Stimulated activated naive CD4-positive, alpha-beta T cell treated with Interleukin-2 at 50 U/mL for 16 hours (primary cell): ENCODE measurements at regions not wholly inside any gene's neighbourhood (a gene's known extent, or its start where the extent isn't known, plus 50 kb on each side); places are given as distances from the start of the nearest gene placed in this dataset.
A peak's percentile ranks its signal among the peaks of the same experiment; 100 is the strongest.

Experiments used
- DNase-seq: peaks from one replicate; lab custom pipeline; 2025; lab: John Stamatoyannopoulos, UW

DNA sequence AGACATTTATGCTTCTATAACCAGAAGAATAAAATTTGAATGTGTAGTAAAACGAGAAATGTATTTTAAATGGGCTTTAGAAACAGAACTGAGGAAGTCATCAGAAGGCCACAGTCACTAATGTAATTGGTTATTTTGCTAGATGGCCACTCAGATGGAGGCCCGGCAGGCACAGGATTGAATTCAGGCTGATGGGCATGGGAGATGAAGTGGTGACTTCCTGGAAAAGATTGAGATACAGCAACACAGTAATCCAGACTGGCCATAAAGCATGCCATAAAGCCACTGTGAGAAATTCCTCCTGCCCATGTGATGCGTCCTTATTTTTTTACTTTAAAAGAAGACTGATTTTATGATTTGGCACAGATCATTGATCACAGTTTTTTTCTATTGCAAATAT, 297.7 kb downstream of the ICOS start:
- no peak for DNase-seq

DNA sequence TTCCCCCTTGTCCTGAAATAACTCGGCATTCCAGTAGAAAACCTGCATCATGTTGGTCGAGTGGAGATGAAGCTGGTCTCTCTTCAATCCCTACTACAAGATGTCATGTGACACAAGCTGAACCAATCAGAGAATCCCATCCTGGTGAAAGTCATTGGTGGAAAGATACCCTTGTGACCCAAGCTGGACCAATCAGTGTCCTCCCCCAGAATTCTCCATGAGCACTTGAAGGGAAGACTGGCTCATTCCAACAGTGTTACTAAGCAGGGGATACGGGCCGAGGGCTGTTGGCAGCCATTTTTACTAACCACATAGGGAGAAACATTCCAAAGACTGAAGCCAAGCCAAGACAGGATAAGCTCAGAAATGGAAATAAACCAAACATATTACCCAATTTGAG, 298.3 kb downstream of the ICOS start:
- no peak for DNase-seq

DNA sequence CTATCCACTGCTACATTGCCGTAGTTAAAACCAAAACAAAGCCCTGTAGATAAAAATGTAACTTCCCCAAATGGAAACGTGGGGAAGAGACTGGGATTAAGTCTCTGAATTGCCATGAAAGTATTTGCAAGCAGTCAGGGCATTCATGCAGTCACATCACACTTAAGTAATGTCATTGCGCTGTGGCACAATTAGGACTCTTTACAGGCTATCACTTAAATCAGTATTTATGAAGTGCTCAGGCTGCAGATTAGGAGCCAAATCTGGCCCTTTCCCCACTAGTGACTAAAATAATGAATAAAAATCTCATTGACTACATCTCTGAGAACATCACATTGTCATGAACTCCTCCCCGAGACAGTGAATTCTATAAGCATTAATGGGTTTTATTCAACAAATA, 300.9 kb downstream of the ICOS start:
- DNase-seq: no peak

DNA sequence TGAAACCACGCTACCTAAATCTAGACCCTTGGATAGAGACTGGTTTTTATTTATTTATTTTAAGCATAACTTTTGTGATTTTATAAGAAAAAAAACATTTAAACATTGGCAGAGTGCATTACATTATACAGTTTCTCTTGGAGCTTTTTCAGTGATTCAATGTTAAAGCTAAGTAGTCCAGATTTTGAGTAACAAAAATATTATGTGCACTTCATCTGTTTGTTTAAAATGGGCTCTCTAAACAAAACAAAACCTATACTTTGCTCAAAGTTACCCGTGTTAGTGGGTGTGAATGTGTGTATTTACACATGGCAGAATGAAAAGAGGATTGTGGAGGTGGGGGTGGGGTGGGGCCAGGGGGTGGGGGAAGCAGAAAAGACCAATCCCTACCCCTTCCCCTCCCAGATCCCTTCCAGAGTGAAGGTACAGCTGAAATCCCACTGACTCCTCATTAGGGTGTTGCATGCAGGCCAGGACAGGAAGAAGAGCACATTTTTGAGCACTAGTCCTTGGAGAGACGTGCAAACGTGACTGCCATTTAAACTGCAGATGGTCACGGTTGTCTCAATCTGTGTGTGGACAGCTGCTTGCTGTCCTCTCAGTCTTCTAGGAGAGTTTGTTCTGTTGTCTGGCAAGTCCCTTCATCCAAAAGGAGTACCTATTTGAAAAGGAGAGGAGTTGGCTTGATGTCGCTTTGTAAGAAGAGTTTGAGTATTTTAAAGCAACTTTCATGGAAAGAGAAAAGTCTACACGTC, 303.0 kb downstream of the ICOS start:
- no peak for DNase-seq

DNA sequence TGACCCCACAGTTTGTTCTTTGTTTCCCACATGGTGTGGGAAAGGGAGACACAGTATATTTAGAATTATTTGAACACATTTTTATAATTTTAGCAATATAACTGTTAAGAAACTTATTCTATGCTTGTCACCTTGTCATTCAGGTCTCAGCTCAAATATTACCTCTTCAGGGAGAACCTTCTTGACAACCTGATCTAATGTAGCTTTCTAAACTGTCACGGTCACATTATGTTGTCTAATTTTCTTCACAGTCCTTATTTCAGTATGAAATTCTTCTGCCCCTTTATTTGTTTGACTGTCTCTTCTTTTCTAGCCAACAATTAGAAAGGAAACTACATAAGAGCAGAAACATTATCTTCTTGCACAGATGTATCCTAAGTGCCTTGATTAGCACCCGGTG, 304.3 kb upstream of the PARD3B start:
- no peak for DNase-seq

DNA sequence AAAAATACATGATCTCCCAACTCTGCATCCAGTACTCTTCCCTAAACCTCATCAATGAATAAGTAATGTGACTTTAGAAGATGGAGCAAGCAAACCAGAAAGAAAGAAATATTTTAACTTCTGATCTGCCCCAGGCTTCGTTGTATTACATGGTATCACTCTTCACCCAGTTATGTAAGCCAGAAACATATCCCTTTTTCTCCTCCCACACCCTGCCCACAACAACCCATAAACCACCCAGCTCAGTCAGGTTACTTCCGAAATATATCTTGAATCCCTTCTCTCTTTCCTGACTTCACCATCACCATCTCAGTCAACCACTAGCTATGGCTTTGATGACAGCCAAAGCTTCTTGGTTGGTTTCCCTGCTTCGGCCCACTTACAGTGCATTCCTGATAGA, 295.8 kb upstream of the PARD3B start:
- no peak for DNase-seq

DNA sequence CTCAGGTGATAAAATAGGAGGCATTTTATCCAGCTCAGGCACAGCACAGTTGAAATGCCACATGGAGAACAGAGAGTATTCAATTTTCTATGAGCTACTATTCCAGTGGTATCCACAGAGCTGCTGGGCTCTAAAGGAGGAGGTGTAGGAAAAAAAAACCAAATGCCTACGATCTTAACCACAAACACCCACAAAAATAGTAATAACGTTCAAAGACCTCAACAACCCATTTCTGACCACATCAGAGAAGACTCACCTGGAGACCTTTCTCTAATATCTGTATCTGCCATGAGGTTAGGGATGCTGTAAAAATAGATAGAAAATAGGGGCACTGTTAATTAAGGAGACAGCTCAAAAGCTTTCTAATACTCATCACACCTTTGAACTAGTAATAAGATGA, 294.6 kb upstream of the PARD3B start:
- DNase-seq: no peak

DNA sequence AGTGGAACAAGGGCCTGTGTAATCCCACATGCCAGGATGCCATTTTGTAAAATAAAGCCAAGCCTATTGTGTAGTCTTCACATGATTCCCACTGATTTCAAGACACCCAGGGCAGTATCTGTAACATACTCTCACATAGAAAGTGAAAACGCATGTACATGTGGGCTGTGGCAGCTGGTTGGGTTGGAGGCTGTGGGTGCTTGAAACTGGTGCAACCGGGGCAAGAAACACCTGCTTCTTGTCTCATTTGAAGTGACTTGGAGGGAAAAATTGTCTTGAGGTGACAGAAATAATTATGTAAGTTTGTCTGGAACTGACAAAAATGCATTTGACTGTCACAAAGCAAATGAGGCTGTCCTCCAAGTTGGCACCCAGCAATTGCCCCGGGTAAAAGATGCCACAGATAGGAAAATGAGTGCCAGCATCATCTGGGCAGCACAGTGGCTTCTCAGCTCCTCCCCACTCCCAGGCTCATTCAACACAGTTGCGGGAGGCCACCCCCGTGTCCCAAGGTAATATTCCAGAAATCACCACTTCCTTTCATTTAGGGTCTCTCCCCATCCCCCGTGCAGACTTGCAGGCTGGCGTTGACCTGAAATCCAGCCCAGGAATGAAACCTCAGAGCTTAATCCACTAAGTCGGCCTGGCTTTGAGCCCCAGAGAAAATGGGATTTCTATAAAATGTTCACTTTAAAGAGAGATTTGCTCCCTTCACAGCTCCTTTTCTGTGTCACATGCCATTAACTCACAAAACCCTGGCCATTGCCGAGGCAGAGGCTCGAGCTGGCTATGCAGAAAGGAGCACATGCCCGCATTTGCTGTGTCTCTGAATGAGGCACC, 293.9 kb upstream of the PARD3B start:
- no peak for DNase-seq

DNA sequence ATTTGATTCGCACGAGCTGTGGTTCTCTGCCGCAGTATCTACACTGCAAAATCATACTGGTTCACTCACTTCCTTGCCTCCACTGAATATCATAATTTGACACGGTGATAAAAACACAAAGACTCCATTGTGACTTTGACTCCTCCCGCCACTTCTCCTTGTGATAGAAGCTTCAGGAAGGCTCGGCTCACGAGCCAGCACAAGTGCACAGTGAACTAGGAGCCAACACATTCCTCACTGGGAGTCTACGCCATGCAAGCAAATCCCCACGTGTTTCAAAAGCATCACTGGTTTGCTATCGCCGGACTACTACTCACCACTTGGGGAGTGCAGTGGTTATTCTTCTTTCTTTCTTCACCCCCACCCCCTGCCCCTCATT, 293.3 kb upstream of the PARD3B start:
- no peak for DNase-seq

DNA sequence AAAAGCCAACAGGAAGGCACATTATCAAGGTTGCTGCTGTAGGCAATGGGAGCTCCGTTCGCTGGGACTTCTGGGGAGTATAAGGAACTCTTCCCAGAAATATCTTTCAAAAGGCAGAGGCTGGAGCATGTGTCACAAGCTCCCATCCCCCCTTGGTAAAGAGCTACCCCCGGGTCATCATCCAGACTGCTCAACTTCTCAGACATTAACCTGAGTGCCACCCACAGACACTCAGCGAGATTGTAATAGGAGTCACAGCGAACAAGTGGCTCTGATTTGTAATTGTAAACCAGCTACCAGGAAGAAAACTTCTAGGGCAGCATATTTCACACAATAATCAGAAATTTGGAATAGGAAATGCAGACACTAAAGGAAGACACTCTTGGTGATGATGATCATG, 290.2 kb upstream of the PARD3B start:
- no peak for DNase-seq

DNA sequence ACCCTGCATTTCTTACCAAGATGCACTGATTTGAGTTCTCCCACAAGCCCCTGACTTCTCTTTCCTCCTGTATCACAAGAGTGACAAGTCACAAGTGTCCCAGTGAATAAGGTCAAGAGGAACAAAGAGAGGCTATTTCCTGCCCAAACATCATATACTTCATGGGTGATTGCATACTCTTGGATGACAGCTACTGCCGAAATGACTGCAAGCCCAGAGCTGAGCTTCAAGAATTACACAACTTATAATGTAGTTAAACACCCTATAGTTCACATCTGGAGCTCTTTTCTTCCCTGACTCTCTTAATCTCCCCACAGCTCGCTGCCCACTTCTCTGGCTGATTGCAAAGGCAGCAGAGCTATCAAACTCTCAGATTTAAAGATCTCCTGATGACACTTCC, 289.7 kb upstream of the PARD3B start:
- DNase-seq: no peak

DNA sequence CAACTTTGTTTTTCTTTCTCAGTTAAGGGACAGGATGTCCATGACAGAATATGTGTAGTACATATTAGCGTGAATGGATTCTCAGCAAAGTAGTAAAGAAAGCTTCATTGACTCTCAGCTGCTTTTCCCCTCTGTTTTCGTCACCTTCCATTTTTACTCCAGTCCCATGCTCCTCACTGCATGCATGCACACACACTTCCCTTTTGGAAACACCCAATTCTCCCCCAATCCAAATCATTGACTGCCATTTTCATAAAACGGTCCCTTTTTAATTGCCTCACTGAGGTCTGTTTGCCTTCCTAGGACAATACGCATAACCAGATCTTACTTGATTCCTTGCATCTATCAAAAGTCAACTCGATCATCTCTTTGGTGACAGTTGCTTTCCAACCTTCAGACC, 287.5 kb upstream of the PARD3B start:
- no peak for DNase-seq

DNA sequence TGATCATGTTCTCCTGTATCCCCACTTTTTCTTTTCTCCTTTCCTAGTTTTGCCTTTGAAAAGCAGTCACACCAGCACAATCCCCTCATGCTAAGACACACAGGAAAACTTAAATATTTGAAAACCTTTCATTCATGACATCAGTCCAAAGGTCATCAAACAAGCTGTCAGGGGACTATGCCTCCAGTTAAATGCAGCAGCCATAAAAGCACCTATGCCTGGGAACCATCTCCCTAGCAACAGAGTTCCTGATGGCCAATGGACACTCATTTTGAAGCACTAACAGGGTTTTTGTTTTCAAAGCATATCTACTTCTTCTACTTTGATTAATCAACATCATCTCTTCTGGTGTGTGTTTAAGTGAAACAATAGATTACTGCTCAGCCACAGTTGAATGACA, 286.4 kb upstream of the PARD3B start:
- DNase-seq: no peak

DNA sequence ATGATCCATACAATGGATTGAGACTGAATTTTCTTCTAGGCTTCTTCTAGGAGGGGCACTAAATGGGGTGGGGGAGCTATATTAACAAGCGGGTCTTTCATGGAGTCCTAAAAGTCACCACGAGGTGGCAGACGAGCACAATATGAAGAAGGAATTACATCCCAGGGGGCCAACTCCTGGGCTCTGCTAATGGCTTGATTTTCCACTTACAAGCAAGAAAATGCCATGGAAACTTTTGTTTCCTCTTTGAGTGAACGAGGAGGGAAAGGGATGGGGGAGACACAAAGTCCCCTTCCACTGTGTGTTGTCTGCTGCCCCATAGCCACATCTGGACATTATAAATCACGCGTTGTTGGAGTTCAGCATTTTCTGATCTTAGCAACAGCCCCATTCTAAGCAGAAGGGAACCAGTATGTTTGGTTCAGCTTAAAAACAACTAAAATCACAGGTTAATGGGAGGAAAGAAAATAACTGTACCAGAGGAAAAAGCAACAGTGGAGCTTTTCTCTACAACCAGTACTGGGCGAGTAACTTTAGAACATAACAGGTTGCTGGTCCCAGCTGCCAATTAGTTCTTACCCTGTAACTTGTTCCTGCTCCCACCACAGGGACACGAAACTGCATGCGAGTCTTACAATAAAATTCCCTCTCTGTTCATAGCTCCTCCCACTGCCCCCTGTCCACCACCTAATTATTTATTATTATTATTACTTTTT, 285.0 kb upstream of the PARD3B start:
- DNase-seq: peak; percentile 11

DNA sequence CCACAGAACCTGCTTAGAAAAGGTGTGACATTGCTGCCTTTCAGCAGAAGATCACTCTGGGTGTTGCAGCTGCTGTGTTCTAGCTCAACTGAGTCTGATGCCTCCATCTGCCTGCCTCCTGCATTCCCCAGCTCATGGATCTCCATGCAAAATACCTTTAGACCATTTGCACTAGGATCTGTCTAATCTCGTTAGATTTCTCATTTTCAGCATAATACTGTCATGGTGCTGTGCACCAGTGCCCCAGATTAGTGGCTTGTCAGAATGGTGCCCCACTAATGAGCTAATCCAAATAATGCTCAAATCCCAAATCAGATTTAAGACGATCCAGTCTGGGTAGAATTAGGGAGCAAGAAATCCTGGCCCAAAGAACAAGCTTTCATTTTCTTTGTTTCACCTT, 284.4 kb upstream of the PARD3B start:
- no peak for DNase-seq

DNA sequence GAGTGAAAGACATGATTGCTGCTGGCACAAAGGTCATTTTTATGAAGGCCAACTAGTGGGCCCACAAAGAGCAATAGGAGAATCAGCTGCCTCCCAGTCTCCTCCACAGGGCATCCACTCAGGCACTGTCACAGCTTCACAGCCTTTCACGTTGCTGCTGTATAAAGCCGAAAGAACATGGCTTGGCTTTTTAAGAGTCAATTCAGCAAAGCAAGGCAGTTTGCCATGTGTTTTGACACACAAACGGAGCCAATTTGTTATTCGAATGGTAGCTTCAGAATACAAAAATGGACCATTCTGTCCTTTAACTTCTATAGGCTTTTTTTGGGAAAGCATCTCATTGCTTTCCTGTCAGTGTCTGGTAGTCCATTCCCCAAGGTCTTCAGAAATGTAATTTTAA, 283.4 kb upstream of the PARD3B start:
- no peak for DNase-seq

DNA sequence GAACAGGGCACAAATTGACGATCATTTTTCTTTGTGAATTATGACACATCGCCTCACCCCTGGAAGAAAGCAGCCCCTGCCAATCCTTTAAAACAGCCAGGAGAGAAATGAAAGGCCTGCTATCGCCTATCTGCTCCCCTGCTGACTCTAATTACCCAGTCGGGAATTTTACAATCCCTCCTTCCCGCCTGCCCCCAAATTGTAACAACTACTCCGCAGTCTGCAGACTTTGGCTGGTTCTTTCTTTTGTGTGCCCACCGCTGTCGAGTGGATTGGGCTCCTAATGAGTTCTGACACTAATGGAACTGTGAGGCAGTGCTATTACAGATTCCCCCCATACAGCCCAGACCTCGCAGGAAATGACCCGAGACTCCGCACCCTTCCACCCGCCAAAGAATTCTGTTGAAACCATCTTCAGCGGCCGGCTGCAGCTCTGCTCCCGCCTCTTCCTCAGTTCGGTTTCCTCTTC, 281.2 kb upstream of the PARD3B start:
- no peak for DNase-seq

DNA sequence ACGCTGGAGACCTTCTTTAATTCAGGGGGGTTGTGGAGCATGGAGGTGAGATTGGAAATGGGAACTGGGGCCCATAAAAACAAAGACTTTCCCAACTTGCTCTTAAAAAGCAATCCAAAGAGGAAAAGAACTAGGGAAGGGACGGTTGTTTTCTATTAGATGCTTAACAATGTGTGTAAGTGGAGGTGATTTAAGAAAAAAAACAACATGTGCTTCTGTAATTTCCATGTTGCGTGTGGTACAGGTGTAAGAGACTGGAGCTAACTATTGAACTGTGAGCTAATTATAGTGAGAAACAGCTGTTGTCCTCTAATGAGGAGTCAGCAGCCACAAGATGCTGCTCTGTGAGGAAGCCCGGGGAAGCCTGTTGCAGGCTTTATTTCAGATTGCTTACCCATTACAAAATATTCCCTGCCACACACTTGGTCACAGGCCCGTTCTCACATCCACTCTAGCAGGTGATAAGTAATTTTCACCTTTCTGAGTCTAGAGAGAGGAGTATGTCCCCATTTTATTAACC, 280.6 kb upstream of the PARD3B start:
- no peak for DNase-seq

DNA sequence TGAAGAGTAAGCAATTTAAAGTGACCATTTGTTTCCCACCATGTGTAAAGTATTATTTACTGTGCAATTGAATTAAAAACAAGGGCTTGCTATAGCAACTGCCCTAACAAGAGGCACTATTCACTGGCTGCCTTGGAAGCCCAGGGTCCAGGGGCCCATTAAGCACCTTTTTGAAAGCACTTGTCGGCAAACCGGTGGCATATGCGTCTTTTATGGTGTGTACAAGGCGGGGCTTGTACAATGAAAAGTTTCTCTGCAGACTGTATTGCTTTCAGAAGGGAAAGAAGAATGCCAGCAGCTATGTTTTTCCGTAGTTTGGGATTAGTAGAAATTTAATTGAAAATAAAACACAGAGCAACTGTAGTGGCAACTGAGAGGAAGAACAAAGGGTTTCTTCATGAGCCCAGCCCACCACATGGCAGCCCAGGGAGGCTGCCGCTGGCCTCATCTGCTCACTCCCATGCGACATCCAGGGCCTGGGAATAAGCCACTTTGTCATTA, 279.5 kb upstream of the PARD3B start:
- no peak for DNase-seq

DNA sequence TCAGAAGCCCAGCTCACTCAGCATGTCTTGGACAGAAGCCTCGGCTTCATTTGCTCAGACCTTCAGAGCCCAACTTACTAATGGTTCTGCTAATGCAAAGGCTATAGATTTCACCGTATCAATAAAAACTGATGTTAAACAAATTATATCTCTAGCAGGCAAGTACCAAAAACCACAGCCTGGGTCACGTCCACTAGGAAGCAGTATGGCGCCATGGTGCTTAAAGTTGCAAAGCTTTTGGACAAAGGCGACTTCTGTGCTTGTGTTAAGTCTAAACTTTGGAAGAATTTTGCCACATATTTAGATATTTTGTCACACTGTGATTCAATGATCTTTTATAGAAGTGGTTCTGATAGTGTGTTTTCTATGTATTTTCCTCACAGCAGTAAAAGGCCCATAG, 276.8 kb upstream of the PARD3B start:
- no peak for DNase-seq

DNA sequence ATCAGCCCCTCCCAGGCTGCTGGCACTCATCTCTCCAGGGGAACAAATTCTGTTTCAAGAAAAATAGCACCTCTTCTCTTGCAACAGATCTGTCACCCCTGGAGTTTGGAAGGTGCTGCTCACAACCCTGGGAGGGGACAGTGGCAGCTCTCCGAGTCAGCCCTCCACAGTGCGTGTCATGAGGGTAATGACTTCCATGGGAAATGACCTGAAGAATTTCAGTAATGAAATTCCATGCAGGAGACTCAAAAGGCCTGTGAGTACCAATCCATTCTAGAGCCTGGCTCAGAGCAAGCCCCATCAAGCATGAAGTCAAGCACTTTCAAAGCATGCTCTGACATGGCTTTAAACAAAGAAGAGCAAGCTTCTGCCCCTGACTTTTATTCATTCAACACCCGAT, 276.3 kb upstream of the PARD3B start:
- DNase-seq: no peak

DNA sequence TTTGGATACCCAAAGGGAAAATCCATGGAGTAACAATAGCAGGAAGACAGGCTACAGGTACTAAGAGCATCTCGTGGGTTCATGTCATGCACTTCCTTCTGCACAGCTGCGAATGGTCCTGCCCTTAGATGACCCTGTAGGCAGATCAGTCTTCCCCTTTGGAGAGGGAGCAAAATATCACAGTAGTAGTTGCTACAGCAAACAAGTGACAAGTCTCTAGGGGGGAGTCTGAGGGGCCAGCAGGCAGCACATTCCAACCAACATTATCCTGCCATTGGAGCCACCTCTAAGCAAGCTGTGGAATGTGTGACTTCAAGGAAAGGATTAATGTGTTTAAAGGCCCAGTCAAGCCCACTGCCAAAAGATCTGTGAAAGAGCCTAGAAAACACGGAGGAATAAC, 273.2 kb upstream of the PARD3B start:
- no peak for DNase-seq
